Activated T-cell treated with anti-CD3 and anti-CD28 coated beads, Interleukin-2, amount 50 U/mL, for 24 hours (primary cell): ENCODE measurements at regions not wholly inside any gene's neighbourhood (a gene's known extent, or its start where the extent isn't known, plus 50 kb on each side); places are given as distances from the start of the nearest gene placed in this dataset.
"Not testable (repeated sequence)": the region's sequence is repeated elsewhere in the genome, so short reads cannot be mapped to it uniquely, and the experiment has no call there.

Experiments
- DNase-seq: peaks from one replicate; pipeline ENCODE4 v3.0.0-alpha.2; 2020
- H3K27ac Mint-ChIP-seq: 2 replicates; pipeline ENCODE4 v1.8.0; 2020; ENCODE audit warnings: mild to moderate bottlenecking, mixed read lengths
- H3K27me3 Mint-ChIP-seq: 2 replicates; pipeline ENCODE4 v1.8.0; 2020; ENCODE audit warnings: mixed read lengths
- H3K36me3 Mint-ChIP-seq: 2 replicates; pipeline ENCODE4 v1.8.0; 2020; ENCODE audit warnings: low read depth, mixed read lengths
- H3K4me1 Mint-ChIP-seq: 2 replicates; pipeline ENCODE4 v1.8.0; 2020; ENCODE audit warnings: low read depth, mixed read lengths
- H3K4me3 Mint-ChIP-seq: 2 replicates; pipeline ENCODE4 v1.8.0; 2020; ENCODE audit warnings: mild to moderate bottlenecking, moderate library complexity, mixed read lengths
- H3K9me3 Mint-ChIP-seq: 2 replicates; pipeline ENCODE4 v1.8.0; 2020; ENCODE audit warnings: mixed read lengths

GRCh38 chr21:28034916-28035315 is 957.8 kb downstream of the LTN1 start:
- H3K27ac Mint-ChIP-seq, H3K9me3 Mint-ChIP-seq, H3K4me1 Mint-ChIP-seq, H3K4me3 Mint-ChIP-seq, H3K27me3 Mint-ChIP-seq, H3K36me3 Mint-ChIP-seq, DNase-seq: not testable (repeated sequence)

- not testable (repeated sequence) for DNase-seq, H3K4me1 Mint-ChIP-seq, H3K4me3 Mint-ChIP-seq, H3K27ac Mint-ChIP-seq, H3K9me3 Mint-ChIP-seq, H3K27me3 Mint-ChIP-seq, H3K36me3 Mint-ChIP-seq
Observed at GRCh38 chr21:28034334-28034733, 958.3 kb downstream of the LTN1 start.

DNA sequence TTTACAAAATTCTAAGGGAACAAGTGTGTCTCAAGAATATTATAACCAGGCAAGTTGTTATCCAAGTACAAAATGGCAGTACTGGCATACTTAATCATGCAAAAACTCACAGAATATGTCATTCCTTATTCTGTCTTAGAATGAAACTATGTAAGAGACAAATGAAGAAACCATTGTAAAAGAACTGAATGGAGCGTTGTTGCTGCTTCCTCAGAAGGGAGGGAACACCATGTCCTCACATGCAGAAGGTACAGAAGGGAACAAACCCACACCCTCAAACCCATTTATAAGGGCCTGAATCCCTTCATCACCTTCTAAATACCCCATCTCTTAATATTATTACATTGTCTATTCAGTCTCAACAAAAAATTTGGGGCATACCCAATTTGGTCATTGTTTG is 960.0 kb downstream of the LTN1 start:
- not testable (repeated sequence) for H3K27me3 Mint-ChIP-seq, H3K4me3 Mint-ChIP-seq, DNase-seq, H3K4me1 Mint-ChIP-seq, H3K9me3 Mint-ChIP-seq, H3K27ac Mint-ChIP-seq, H3K36me3 Mint-ChIP-seq

DNA sequence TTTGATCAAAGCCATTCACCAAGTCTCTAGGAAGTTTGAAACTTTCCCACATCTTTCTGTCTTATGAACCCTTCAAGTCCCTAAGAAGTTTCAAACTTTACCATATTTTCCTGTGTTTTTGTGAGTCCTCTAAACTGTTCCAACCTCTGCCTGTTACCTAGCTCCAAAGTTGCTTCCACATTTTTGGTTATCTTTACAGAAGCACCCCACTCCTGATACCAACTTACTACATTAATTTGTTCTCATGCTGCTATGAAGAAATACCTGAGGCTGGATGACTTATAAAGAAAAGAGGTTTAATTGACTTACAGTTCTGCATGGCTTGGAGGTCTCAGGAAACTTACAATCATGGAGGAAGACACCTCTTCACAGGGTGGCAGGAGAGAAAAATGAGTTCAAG is 961.6 kb downstream of the LTN1 start:
- DNase-seq, H3K27ac Mint-ChIP-seq, H3K27me3 Mint-ChIP-seq, H3K36me3 Mint-ChIP-seq, H3K9me3 Mint-ChIP-seq, H3K4me3 Mint-ChIP-seq, H3K4me1 Mint-ChIP-seq: not testable (repeated sequence)

- Mint-ChIP-seq H3K27me3 (no peaks in the 10 kb centered on the region), H3K4me3 (no peak overlapping the region), H3K9me3 (no peaks in the 10 kb centered on the region), H3K4me1 (no peaks in the 10 kb centered on the region), H3K36me3 (no peaks in the 10 kb centered on the region), H3K27ac (no peak overlapping the region)
- no peak for DNase-seq
Observed at GRCh38 chr21:28025111-28025510, 967.6 kb downstream of the LTN1 start.

GRCh38 chr21:28018741-28019669 is 973.7 kb downstream of the LTN1 start:
- H3K9me3 Mint-ChIP-seq: no peaks in the 10 kb centered on the region

DNA sequence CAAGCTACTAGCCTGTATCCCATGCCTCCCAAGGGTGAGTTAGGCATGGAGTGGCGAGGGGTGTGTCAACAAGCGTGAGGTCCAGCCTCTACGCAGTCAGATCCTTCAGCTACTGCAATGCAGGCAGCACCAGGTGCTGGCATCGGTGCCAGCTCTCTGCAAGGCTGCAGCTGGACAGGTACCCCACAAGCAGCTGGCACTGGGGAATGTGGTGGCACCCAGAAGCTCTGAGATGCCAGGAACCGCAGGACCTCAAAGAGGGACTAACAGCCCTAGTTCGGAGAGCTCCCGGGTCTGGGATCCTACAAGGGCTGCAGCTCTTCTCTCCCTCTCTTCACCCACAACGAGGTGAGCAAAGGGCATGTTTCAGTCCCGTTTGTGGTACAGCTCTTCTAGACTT is 974.5 kb downstream of the LTN1 start:
- H3K36me3 Mint-ChIP-seq: no peaks in the 10 kb centered on the region
- H3K27ac Mint-ChIP-seq: no peak overlapping the region
- DNase-seq: no peak
- no peaks in the 10 kb centered on the region for H3K4me1 Mint-ChIP-seq
- H3K27me3 Mint-ChIP-seq: no peaks in the 10 kb centered on the region
- no peak overlapping the region for H3K4me3 Mint-ChIP-seq
- no peaks in the 10 kb centered on the region for H3K9me3 Mint-ChIP-seq

More at GRCh38 chr21:28018741-28019669, 973.7 kb downstream of the LTN1 start:
- Mint-ChIP-seq H3K4me1 (no peaks in the 10 kb centered on the region), H3K4me3 (no peak overlapping the region), H3K27me3 (no peaks in the 10 kb centered on the region), H3K27ac (no peak overlapping the region), H3K36me3 (no peaks in the 10 kb centered on the region)
- DNase-seq: no peak

- H3K27me3 Mint-ChIP-seq: no peaks in the 10 kb centered on the region
- no peaks in the 10 kb centered on the region for H3K4me1 Mint-ChIP-seq
- no peaks in the 10 kb centered on the region for H3K9me3 Mint-ChIP-seq
- H3K27ac Mint-ChIP-seq: no peak overlapping the region
- no peak for DNase-seq
- no peaks in the 10 kb centered on the region for H3K36me3 Mint-ChIP-seq
- no peak overlapping the region for H3K4me3 Mint-ChIP-seq
Observed at GRCh38 chr21:28016571-28016970, 976.1 kb downstream of the LTN1 start.

- not testable (repeated sequence) for H3K27me3 Mint-ChIP-seq, H3K4me3 Mint-ChIP-seq, H3K36me3 Mint-ChIP-seq, H3K27ac Mint-ChIP-seq, DNase-seq, H3K9me3 Mint-ChIP-seq, H3K4me1 Mint-ChIP-seq
Observed at GRCh38 chr21:28013123-28013522, 979.6 kb downstream of the LTN1 start.

DNA sequence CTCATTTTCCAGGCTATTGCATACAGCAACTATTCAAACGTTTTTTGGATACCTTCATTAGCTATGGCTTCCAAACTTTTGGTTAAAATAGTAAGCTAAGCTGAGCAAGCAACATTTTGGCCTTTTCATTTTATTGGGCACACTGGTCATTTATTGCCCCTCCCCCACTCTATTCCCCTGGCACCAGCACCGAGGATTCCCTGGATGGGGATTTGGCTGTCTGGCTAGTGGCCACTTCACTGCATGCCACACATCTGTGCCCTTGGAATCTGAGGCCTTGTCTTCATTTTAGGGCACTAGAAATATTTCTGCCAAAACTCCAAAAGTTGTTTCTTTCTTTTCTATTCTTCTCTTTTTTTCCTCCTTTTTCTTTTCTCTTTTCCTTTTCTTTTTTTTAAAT is 980.7 kb downstream of the LTN1 start:
- H3K36me3 Mint-ChIP-seq, H3K4me3 Mint-ChIP-seq, H3K27me3 Mint-ChIP-seq, DNase-seq, H3K27ac Mint-ChIP-seq, H3K9me3 Mint-ChIP-seq, H3K4me1 Mint-ChIP-seq: not testable (repeated sequence)

DNA sequence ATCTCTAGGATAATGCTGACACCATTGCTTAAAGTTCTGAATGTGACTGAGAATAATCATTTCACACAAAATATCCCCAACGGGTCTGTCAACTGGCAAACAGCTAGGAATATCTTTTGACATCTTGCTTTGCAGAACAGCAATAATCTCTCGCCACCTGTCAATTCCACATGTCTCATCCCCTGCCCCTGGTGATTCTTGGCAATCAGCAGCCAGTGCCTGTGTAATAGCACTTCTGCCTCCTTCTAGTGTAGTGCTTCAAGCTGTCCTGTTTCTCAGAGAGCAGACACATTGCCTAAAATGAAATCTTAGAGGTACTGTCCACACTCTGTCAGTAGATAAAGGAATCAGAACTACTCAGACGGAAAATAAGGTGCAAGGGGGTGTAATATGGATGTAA is 984.4 kb downstream of the LTN1 start:
- H3K4me1 Mint-ChIP-seq, H3K27me3 Mint-ChIP-seq, H3K9me3 Mint-ChIP-seq, DNase-seq, H3K27ac Mint-ChIP-seq, H3K4me3 Mint-ChIP-seq, H3K36me3 Mint-ChIP-seq: not testable (repeated sequence)

GRCh38 chr21:28003627-28004026 is 989.0 kb downstream of the LTN1 start:
- not testable (repeated sequence) for DNase-seq, H3K4me1 Mint-ChIP-seq, H3K36me3 Mint-ChIP-seq, H3K27ac Mint-ChIP-seq, H3K27me3 Mint-ChIP-seq, H3K4me3 Mint-ChIP-seq, H3K9me3 Mint-ChIP-seq

- not testable (repeated sequence) for H3K27ac Mint-ChIP-seq, H3K27me3 Mint-ChIP-seq, DNase-seq, H3K36me3 Mint-ChIP-seq, H3K4me3 Mint-ChIP-seq, H3K9me3 Mint-ChIP-seq, H3K4me1 Mint-ChIP-seq
Observed at GRCh38 chr21:27996906-27997305, 995.8 kb downstream of the LTN1 start.

DNA sequence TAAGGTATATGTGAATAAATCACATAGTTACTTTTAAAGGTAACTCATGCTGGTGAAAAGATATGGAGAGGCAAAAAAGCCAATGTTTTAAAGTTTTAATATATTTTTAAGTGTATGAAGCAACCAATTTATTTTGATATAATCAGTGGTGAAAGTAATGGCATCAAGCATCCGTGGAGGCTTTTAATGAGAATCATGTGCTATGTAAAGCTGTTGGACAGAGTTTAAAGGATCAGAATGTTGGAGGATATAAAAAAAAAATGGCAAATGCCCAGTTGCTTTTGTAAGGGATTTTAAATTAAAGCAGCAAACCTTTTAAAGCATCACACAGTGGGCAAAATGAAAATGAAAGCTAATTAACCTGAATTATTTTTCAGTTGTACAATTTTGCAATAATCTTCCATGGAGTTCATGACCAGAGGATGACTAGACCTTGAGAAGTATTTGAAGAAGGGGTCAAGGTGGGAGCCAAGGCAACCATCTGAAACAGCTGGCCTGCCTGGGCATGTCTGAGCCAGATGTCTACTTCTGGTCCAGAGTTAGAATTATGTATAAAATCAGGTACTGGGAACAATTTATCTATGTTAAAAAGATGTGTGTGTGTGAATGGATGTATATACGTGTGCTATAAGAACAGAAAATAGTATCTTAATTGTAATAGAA is 1007.9 kb downstream of the LTN1 start:
- DNase-seq, H3K9me3 Mint-ChIP-seq, H3K27me3 Mint-ChIP-seq, H3K4me3 Mint-ChIP-seq, H3K27ac Mint-ChIP-seq, H3K36me3 Mint-ChIP-seq, H3K4me1 Mint-ChIP-seq: not testable (repeated sequence)

- not testable (repeated sequence) for H3K27me3 Mint-ChIP-seq, H3K4me1 Mint-ChIP-seq, H3K4me3 Mint-ChIP-seq, DNase-seq, H3K27ac Mint-ChIP-seq, H3K36me3 Mint-ChIP-seq, H3K9me3 Mint-ChIP-seq
Observed at GRCh38 chr21:27979446-27979845, 1012.6 kb upstream of the ADAMTS5 start.
